GM18909 (cell line): ENCODE measurements at regions not wholly inside any gene's neighbourhood (a gene's known extent, or its start where the extent isn't known, plus 50 kb on each side); places are given as distances from the start of the nearest gene placed in this dataset.
"Not testable (repeated sequence)": the region's sequence is repeated elsewhere in the genome, so short reads cannot be mapped to it uniquely, and the experiment has no call there.

Source experiments
- ATAC-seq: cut with Tn5 transposase; IDR thresholded peaks from one replicate; pipeline ENCODE4 v1.9.1; 2021; ENCODE audit warnings: mild to moderate bottlenecking; ENCODE audit not compliant: unreplicated experiment, poor library complexity

GRCh38 chr15:36186376-36186775 lies 393.1 kb upstream of the CDIN1 start:
- ATAC-seq: no peak

GRCh38 chr15:36191459-36191858 lies 388.0 kb upstream of the CDIN1 start:
- ATAC-seq: no peak

DNA sequence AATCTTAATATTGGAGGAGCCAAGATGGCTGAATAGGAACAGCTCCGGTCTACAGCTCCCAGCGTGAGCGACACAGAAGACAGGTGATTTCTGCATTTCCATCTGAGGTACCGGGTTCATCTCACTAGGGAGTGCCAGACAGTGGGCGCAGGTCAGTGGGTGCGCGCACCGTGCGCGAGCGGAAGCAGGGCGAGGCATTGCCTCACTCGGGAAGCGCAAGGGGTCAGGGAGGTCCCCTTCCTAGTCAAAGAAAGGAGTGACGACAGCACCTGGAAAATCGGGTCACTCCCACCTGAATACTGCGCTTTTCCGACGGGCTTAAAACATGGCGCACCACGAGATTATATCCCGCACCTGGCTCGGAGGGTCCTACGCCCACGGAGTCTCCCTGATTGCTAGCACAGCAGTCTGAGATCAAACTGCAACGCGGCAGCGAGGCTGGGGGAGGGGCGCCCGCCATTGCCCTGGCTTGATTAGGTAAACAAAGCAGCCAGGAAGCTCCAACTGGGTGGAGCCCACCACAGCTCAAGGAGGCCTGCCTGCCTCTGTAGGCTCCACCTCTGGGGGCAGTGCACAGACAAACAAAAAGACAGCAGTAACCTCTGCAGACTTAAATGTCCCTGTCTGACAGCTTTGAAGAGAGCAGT lies 383.9 kb upstream of the CDIN1 start:
- ATAC-seq: not testable (repeated sequence)

GRCh38 chr15:36208868-36209582 lies 370.4 kb upstream of the CDIN1 start:
- no peak for ATAC-seq

DNA sequence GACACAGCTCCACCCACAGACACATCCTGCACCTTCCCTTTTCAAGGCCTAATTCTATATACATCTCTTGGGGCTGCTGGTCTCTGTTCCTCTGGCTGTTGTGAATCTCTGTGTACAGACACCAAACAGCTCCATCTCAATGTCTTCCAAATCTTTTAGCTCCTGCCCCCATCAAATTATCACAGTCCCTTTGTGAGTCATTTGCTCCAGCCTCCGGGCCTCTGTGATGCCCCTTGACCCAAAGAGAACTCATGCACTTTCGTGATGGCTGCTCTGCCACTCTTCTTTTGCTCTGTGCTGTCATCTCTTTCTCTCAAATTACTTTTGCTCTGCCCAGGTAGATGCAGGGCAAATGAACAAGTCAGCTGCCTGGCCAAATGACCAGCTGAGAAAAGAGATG lies 369.0 kb upstream of the CDIN1 start:
- ATAC-seq: no peak

DNA sequence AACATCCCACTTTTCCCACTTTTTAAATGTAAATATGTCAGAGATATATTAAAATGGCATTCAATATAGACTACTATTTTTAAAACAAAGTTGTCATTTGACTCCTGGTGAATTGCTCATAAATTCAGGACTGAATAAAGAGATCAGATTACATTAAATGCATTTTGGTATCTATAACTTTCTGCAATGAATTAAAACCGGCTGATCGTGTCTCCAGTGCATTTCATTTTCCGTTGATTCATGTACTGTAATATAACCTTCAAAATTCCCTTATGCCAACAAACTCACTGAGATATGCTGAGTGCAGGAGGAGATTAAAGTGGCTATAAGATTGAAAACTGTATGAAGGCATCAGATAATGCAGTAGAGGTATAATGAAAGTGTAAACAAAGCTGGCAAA lies 361.1 kb upstream of the CDIN1 start:
- ATAC-seq: no peak

GRCh38 chr15:36218991-36219390 lies 360.4 kb upstream of the CDIN1 start:
- ATAC-seq: no peak

- no peak for ATAC-seq
Measured at GRCh38 chr15:36221992-36222391, 357.4 kb upstream of the CDIN1 start.

- ATAC-seq: no peak
Measured at GRCh38 chr15:36230776-36231175, 348.6 kb upstream of the CDIN1 start.

DNA sequence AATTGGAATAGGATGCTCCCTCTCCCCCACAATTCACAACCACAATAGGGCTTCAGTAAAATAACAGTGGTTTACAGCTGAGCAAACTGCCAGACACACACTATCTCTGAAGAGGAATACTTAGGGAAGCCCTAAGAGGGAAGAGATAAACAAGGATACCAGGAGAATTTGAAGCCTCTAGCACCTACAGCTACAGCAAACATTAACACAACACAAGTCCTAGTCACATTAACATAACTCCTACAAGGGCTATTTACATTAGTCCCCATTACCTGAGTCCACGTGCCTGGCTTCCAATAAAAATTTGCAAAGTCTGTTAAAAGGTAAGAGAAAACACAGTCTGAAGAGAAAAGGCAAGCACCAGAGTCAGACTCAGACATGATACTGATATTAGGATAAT lies 346.9 kb upstream of the CDIN1 start:
- no peak for ATAC-seq

- no peak for ATAC-seq
Measured at GRCh38 chr15:36234743-36235142, 344.7 kb upstream of the CDIN1 start.

DNA sequence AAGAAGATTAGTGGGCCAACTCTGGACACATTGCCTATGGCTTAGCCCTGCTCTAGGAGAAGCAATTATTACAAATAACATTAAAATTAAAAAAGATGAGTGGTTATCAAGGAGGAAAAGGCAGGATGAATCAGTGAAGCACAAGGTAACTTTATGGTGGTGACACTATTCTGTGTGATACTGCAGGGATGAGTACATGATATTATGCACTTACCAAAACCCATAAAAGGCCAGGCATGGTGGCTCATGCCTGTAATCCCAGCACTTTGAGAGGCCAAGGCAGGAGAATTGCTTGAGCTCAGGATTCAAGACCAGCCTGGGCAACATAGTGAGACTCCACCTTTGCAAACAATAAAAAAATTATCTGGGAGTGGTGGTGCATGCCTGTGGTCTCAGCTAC lies 344.3 kb upstream of the CDIN1 start:
- ATAC-seq: no peak

GRCh38 chr15:36239509-36239908 lies 339.9 kb upstream of the CDIN1 start:
- no peak for ATAC-seq

DNA sequence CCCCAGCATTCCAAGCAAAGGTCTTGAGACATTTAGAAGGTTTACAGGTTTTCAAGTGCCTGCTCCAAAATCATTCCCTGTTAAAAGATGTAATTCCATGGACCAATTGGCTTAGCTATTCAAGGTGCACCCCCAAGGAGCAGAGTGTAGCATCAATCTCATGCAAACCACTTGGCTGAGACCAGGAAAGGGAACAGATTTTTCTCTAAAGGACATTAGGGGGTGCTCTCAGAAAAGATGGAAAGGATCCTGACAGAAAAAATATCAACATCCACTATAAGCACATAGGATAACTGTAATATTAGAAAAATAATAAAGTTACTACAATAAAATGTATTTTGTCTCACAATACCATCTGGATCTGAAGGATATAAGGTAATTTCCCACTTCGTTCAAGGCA lies 328.0 kb upstream of the CDIN1 start:
- ATAC-seq: no peak

DNA sequence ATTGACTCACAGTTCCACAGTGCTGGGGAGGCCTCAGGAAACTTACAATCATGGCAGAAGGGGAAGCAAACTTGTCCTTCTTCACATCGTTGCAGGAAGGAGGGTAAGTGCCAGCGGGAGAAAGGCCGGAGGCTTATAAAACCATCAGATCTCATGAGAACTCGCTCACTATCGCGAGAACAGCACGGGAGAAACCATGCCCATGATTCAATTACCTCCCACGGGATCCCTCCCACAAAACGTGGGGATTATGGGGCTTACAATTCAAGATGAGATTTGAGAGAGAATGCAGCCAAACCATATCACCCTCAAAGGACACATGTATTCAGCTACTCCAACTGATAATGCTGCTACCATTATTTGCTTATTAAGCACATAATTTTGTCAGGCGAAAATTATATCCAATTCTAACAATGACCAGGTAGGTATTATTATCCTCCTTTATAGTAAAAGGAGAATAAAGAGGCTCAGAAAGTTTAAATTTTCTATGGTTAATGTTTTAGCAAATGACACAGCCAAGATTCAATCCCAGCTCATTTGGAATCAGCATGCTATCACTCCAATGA lies 327.2 kb upstream of the CDIN1 start:
- no peak for ATAC-seq

GRCh38 chr15:36254426-36254825 lies 325.0 kb upstream of the CDIN1 start:
- no peak for ATAC-seq

DNA sequence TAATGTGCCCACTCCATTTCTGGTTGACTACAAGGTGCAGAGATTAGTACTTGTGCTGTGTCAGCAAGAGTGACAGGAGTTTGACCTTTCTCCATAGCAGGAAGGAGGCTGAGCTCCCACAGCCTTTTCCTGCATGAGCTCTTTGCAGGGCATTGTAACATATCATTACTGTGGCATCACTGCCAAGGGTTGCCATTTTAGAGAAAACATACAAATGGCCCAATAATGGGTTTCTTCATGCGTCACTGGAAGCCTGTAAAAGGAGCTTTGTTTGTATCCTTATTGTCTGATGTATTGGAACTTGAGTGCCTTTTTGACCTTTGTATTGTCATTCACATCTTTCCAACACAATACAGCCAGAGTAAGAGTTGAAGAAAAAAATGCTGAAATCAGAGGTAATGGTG lies 323.0 kb upstream of the CDIN1 start:
- no peak for ATAC-seq

GRCh38 chr15:36263666-36264065 lies 315.8 kb upstream of the CDIN1 start:
- no peak for ATAC-seq

DNA sequence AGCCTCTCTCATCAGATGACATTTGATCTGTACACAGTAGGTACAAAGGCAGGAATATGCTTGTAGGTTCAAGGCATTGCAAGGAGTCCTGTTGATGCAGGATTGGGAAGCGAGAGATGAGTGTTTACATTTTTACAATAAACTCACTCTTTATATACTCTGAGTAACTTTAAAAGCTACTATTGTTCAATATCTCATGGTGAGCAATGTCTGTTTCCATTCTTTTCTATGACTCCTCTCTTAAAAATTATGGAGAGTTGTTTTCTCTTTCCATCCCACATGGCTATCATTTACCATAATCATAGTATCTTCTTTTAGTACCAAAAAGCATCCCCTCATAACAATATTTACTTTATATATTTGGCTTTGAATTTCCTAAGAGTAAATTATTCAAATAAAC lies 314.0 kb upstream of the CDIN1 start:
- no peak for ATAC-seq

DNA sequence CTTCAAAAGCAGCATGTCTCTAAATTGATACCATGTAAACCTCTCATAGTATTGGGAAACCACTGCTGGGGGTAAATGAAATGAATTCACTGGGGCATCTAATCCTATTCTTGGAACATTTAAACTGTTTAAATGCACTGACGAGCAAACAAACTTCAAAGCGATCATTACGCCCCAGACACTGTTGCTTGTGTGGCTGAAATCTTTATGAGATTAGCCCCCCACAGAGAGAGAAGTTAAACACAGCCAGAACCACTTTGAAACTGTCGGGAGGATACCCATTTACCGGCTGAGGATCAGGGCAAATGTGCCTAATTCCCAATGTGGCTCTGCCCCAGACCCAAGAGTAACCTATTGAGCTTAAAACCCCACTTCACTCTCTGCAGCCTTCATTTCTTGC lies 308.4 kb upstream of the CDIN1 start:
- ATAC-seq: no peak

GRCh38 chr15:36275656-36276055 lies 303.8 kb upstream of the CDIN1 start:
- ATAC-seq: no peak

GRCh38 chr15:36278219-36278618 lies 301.2 kb upstream of the CDIN1 start:
- no peak for ATAC-seq
